DND-41 (cell line): ENCODE measurements at regions not wholly inside any gene's neighbourhood (a gene's known extent, or its start where the extent isn't known, plus 50 kb on each side); places are given as distances from the start of the nearest gene placed in this dataset.

Source experiments
- ATAC-seq: fragments of 200-7000 bp; cut with Tn5 transposase; 3 replicates; pipeline ENCODE4 v1.9.1; 2021; ENCODE audit warnings: low read depth; ENCODE audit not compliant: insufficient read depth
- DNase-seq: peaks from one replicate; pipeline ENCODE4 v3.0.0-alpha.2; 2020
- H2AFZ ChIP-seq: 2 replicates; pipeline ENCODE4 v1.6.0; 2012; ENCODE audit warnings: low read depth, low read length
- H3K27ac ChIP-seq: 2 replicates; pipeline ENCODE4 v1.5.1; 2012; ENCODE audit warnings: low read length, inconsistent platforms
- H3K27me3 ChIP-seq: fragments of 200-600 bp; sonication (generic); 2 replicates; pipeline ENCODE4 v1.6.0; 2012; ENCODE audit warnings: low read length, mild to moderate bottlenecking, inconsistent platforms; ENCODE audit not compliant: insufficient read depth, poor library complexity
- H3K36me3 ChIP-seq: 2 replicates; pipeline ENCODE4 v1.5.1; 2012; ENCODE audit warnings: low read length, inconsistent platforms; ENCODE audit not compliant: insufficient read depth
- H3K4me1 ChIP-seq: 2 replicates; pipeline ENCODE4 v1.5.1; 2012; ENCODE audit warnings: mild to moderate bottlenecking, low read length; ENCODE audit not compliant: insufficient read depth
- H3K4me2 ChIP-seq: 2 replicates; pipeline ENCODE4 v1.6.0; 2012; ENCODE audit warnings: mild to moderate bottlenecking, moderate library complexity, low read length, inconsistent platforms; ENCODE audit not compliant: insufficient read depth
- H3K4me3 ChIP-seq, 2 experiments: fragments of 200-600 bp in 1 of 2; shearing (Covaris generic) in 1 of 2; 2 replicates each; pipeline ENCODE4 v1.5.1; 2012 to 2016; ENCODE audit warnings: inconsistent platforms in 2 of 2, low read length in 2 of 2, mild to moderate bottlenecking in 2 of 2, low read depth in 1 of 2, moderate library complexity in 1 of 2
- H3K79me2 ChIP-seq: 2 replicates; pipeline ENCODE4 v1.6.0; 2012; ENCODE audit warnings: low read length, inconsistent platforms; ENCODE audit not compliant: insufficient read depth
- H3K9ac ChIP-seq: 2 replicates; pipeline ENCODE4 v1.6.0; 2012; ENCODE audit warnings: low read depth, mild to moderate bottlenecking, inconsistent platforms, low read length, moderate library complexity
- H3K9me3 ChIP-seq: 2 replicates; pipeline ENCODE4 v1.5.1; 2012; ENCODE audit warnings: low read length, moderate library complexity, mild to moderate bottlenecking, inconsistent platforms; ENCODE audit not compliant: insufficient read depth, severe bottlenecking
- H4K20me1 ChIP-seq: 2 replicates; pipeline ENCODE4 v1.6.0; 2012; ENCODE audit warnings: low read length; ENCODE audit not compliant: insufficient read depth
- CTCF ChIP-seq: IDR thresholded peaks from 2 replicates; pipeline ENCODE4 v1.5.1; 2012; ENCODE audit warnings: borderline replicate concordance, low read length, moderate library complexity, mild to moderate bottlenecking; ENCODE audit not compliant: poor library complexity, severe bottlenecking; ENCODE audit errors: extremely low read depth
- EZH2 ChIP-seq: IDR thresholded peaks from 3 replicates; pipeline ENCODE4 v1.6.1; 2012; ENCODE audit warnings: borderline replicate concordance, low read depth, mild to moderate bottlenecking, moderate library complexity, low read length, inconsistent platforms; ENCODE audit not compliant: severe bottlenecking

GRCh38 chr12:78540606-78541336, 323.8 kb upstream of the SYT1 start:
- H3K9ac ChIP-seq, result no peak overlapping the region
- no peaks in the 10 kb centered on the region for H3K9me3 ChIP-seq
- H4K20me1 ChIP-seq, result no peaks in the 10 kb centered on the region
- no peak for DNase-seq
- H3K79me2 ChIP-seq, result no peaks in the 10 kb centered on the region
- ATAC-seq, result no peak
- no peaks in the 10 kb centered on the region for H3K27me3 ChIP-seq
- TF ChIP-seq EZH2 (no peak), CTCF (no peak)
- no peak overlapping the region for H3K4me3 ChIP-seq
- H2AFZ ChIP-seq, result no peak overlapping the region
- no peak overlapping the region for H3K4me2 ChIP-seq
- H3K4me1 ChIP-seq, result no peaks in the 10 kb centered on the region
- H3K27ac ChIP-seq, result no peak overlapping the region
- H3K36me3 ChIP-seq, result no peaks in the 10 kb centered on the region

- no peak for TF ChIP-seq EZH2
- no peak for TF ChIP-seq CTCF
- H3K27ac ChIP-seq, result no peak overlapping the region
- no peaks in the 10 kb centered on the region for H3K9me3 ChIP-seq
- no peaks in the 10 kb centered on the region for H3K27me3 ChIP-seq
- H3K4me3 ChIP-seq, result no peak overlapping the region
- H2AFZ ChIP-seq, result no peak overlapping the region
- DNase-seq (no peak), ATAC-seq (no peak)
- no peaks in the 10 kb centered on the region for H3K4me1 ChIP-seq
- no peak overlapping the region for H3K9ac ChIP-seq
- H4K20me1 ChIP-seq, result no peaks in the 10 kb centered on the region
- H3K79me2 ChIP-seq, result no peaks in the 10 kb centered on the region
- no peak overlapping the region for H3K4me2 ChIP-seq
- no peaks in the 10 kb centered on the region for H3K36me3 ChIP-seq
Observed at GRCh38 chr12:78550831-78551230, 313.7 kb upstream of the SYT1 start.

- Histone ChIP-seq H3K36me3 (no peaks in the 10 kb centered on the region), H3K4me1 (no peaks in the 10 kb centered on the region), H3K4me3 (no peak overlapping the region), H3K4me2 (no peak overlapping the region), H3K79me2 (no peaks in the 10 kb centered on the region), H4K20me1 (no peaks in the 10 kb centered on the region), H3K9ac (no peak overlapping the region), H3K9me3 (no peaks in the 10 kb centered on the region), H2AFZ (no peak overlapping the region), H3K27ac (no peak overlapping the region), H3K27me3 (no peaks in the 10 kb centered on the region)
- no peak for DNase-seq
- no peak for TF ChIP-seq CTCF
- TF ChIP-seq EZH2, result no peak
- no peak for ATAC-seq
Observed at GRCh38 chr12:78555802-78556201, 308.8 kb upstream of the SYT1 start.
